ENCODE measurements at regions not wholly inside any gene's neighbourhood (a gene's known extent, or its start where the extent isn't known, plus 50 kb on each side); places are given as distances from the start of the nearest gene placed in this dataset.

DNA sequence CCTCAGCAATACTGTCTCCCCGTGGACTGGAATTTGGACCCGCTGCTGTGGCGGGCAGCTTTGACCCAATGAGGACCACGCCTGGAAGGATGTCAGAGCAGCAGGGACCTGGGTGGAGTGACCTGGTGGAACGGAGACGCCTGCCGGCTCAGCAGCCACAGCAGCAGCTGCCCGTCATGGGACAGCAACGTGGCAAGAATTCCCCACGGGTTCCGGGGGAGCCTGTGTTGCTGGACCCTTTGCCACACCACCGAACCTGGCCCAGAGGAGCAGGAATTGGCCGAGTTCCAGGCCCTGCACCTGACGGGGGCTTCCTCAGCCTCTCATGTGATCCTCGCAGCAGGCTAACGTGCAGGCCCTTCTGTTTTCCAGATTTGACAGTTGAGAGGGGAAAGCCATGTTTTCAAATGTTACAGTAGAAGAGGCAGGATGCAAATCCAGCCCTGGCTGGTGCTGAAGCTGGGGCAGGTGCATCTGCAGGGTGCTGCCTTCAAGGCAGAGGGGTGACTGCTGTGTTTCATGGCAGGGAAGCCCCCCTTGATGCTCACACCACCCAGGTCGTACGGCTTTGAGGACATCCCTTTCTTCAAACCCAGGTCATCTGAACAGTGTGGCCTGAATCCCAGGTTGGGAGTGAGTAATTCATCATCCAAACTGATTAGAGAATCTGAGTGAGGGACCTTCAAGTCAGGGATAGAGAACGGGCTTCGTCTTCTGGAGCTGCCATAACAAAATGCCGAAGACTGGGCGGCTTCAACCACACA is 93.4 kb downstream of the THBS2 start:
- no peak overlapping the region for H3K4me2 ChIP-seq
- no peak overlapping the region for H3K9ac ChIP-seq
- no peaks in the 10 kb centered on the region for H4K20me1 ChIP-seq (ENCODE audit: insufficient read depth)
- no peaks in the 10 kb centered on the region for H3K36me3 ChIP-seq (replicated peaks in 1 of 2; ENCODE audit: control insufficient read depth in 1 of 2, insufficient read depth in 2 of 2, low read length in 1 of 2)
- H3K4me3 ChIP-seq (ENCODE audit: low read depth in 2 of 2, low read length in 1 of 2) = no peak overlapping the region
- no peak for DNase-seq
- H3K27me3 ChIP-seq (ENCODE audit: insufficient read depth) = no peaks in the 10 kb centered on the region
- TF ChIP-seq, protein P1, sequence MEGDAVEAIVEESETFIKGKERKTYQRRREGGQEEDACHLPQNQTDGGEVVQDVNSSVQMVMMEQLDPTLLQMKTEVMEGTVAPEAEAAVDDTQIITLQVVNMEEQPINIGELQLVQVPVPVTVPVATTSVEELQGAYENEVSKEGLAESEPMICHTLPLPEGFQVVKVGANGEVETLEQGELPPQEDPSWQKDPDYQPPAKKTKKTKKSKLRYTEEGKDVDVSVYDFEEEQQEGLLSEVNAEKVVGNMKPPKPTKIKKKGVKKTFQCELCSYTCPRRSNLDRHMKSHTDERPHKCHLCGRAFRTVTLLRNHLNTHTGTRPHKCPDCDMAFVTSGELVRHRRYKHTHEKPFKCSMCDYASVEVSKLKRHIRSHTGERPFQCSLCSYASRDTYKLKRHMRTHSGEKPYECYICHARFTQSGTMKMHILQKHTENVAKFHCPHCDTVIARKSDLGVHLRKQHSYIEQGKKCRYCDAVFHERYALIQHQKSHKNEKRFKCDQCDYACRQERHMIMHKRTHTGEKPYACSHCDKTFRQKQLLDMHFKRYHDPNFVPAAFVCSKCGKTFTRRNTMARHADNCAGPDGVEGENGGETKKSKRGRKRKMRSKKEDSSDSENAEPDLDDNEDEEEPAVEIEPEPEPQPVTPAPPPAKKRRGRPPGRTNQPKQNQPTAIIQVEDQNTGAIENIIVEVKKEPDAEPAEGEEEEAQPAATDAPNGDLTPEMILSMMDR (IDR thresholded peaks at IDR 0.05) = no peak
- no peaks in the 10 kb centered on the region for H3K4me1 ChIP-seq (ENCODE audit: control insufficient read depth in 1 of 2, insufficient read depth in 2 of 2, low read depth in 1 of 2, low read length in 1 of 2)
- ChIA-PET POLR2A (no interaction called here), CTCF (no interaction called here)
- H3K27ac ChIP-seq (ENCODE audit: low read depth in 2 of 2, low read length in 1 of 2) = no peak overlapping the region
- H3K9me3 ChIP-seq = no peaks in the 10 kb centered on the region
- no peak overlapping the region for H2AFZ ChIP-seq (ENCODE audit: low read depth)
- H3K79me2 ChIP-seq (ENCODE audit: insufficient read depth) = no peaks in the 10 kb centered on the region
- no peaks in the 10 kb centered on the region for H3K9me2 ChIP-seq
- WGBS (ENCODE audit: low lambda C conversion rate) = 90% methylated on average over 5 of the region's 22 CpGs
- no peaks in the 10 kb centered on the region for H3F3A ChIP-seq (replicated peaks; ENCODE audit: insufficient read depth)

DNA sequence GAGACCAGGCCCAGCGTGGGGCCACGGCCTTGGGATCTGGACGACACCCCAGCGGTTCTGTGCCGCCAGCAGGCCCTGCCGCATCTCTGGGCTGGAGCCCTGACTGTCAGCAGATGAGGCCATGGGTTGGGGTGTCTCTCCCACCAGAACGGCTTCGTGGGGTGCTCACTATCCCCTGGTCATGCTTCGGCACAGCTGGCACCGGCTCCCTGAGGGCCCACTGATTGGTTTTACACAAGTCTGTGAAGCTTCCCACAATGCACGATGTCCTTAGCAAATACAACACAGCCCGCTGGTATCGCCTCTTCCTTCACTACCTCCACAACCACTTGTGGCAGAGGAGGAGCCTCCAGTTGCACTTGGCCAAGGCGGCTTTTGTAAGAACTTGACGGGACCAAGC is 94.3 kb downstream of the THBS2 start:
- no peaks in the 10 kb centered on the region for H3F3A ChIP-seq (replicated peaks; ENCODE audit: insufficient read depth)
- H3K4me2 ChIP-seq = no peak overlapping the region
- H3K4me3 ChIP-seq (ENCODE audit: low read depth in 2 of 2, low read length in 1 of 2) = no peak overlapping the region
- no peaks in the 10 kb centered on the region for H3K36me3 ChIP-seq (replicated peaks in 1 of 2; ENCODE audit: control insufficient read depth in 1 of 2, insufficient read depth in 2 of 2, low read length in 1 of 2)
- ChIA-PET CTCF (no interaction called here), POLR2A (no interaction called here)
- DNase-seq = no peak
- no peaks in the 10 kb centered on the region for H3K79me2 ChIP-seq (ENCODE audit: insufficient read depth)
- no peaks in the 10 kb centered on the region for H3K27me3 ChIP-seq (ENCODE audit: insufficient read depth)
- H3K9me2 ChIP-seq = no peaks in the 10 kb centered on the region
- H3K9me3 ChIP-seq = no peaks in the 10 kb centered on the region
- no peaks in the 10 kb centered on the region for H4K20me1 ChIP-seq (ENCODE audit: insufficient read depth)
- TF ChIP-seq, protein P2, sequence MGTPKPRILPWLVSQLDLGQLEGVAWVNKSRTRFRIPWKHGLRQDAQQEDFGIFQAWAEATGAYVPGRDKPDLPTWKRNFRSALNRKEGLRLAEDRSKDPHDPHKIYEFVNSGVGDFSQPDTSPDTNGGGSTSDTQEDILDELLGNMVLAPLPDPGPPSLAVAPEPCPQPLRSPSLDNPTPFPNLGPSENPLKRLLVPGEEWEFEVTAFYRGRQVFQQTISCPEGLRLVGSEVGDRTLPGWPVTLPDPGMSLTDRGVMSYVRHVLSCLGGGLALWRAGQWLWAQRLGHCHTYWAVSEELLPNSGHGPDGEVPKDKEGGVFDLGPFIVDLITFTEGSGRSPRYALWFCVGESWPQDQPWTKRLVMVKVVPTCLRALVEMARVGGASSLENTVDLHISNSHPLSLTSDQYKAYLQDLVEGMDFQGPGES (IDR thresholded peaks at IDR 0.05; ENCODE audit: low read depth, low read length) = no peak
- TF ChIP-seq RCOR1 (IDR thresholded peaks at IDR 0.05; ENCODE audit: low read length) (no peak), POLR2AphosphoS5 (IDR thresholded peaks at IDR 0.05; ENCODE audit: low read depth, low read length) (no peak), RFX5 (IDR thresholded peaks at IDR 0.05; ENCODE audit: low read length) (no peak), ELF1 (IDR thresholded peaks at IDR 0.05) (no peak)
- TF ChIP-seq, protein P3, sequence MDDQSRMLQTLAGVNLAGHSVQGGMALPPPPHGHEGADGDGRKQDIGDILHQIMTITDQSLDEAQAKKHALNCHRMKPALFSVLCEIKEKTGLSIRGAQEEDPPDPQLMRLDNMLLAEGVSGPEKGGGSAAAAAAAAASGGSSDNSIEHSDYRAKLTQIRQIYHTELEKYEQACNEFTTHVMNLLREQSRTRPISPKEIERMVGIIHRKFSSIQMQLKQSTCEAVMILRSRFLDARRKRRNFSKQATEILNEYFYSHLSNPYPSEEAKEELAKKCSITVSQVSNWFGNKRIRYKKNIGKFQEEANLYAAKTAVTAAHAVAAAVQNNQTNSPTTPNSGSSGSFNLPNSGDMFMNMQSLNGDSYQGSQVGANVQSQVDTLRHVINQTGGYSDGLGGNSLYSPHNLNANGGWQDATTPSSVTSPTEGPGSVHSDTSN (IDR thresholded peaks at IDR 0.05) = no peak
- TF ChIP-seq, protein P4, sequence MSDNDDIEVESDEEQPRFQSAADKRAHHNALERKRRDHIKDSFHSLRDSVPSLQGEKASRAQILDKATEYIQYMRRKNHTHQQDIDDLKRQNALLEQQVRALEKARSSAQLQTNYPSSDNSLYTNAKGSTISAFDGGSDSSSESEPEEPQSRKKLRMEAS (IDR thresholded peaks at IDR 0.05; ENCODE audit: low read depth) = no peak
- no peak overlapping the region for H2AFZ ChIP-seq (ENCODE audit: low read depth)
- no peak overlapping the region for H3K27ac ChIP-seq (ENCODE audit: low read depth in 2 of 2, low read length in 1 of 2)
- no peak overlapping the region for H3K9ac ChIP-seq
- no peaks in the 10 kb centered on the region for H3K4me1 ChIP-seq (ENCODE audit: control insufficient read depth in 1 of 2, insufficient read depth in 2 of 2, low read depth in 1 of 2, low read length in 1 of 2)
- 87% methylated on average over 6 of the region's 15 CpGs for WGBS (ENCODE audit: low lambda C conversion rate)
